HG03520 (cell line): ENCODE measurements at regions not wholly inside any gene's neighbourhood (a gene's known extent, or its start where the extent isn't known, plus 50 kb on each side); places are given as distances from the start of the nearest gene placed in this dataset.

Source experiments
- ATAC-seq: cut with Tn5 transposase; IDR thresholded peaks from one replicate; pipeline ENCODE4 v1.9.1; 2021; ENCODE audit warnings: mild to moderate bottlenecking, moderate library complexity; ENCODE audit not compliant: unreplicated experiment

DNA sequence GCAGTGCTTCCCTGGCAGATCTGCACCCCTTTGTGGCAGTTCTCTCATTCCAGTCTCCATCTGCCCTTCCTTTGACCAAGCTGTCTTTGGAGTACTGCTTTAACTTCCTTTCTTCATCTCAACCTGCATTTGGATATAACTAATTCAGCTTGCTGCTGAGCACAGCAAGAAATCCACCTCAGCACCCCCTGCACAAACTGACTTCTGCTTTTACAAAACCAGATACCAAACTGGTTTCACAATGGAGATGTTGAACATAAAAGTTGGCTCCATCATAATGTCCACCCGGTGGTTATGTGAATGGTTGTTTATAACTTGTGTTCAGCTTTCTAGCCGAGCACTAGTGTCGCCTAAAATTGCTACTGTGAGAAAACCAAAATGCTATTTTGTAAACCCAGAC is 341.1 kb upstream of the SEMA6D start:
- ATAC-seq, result no peak

DNA sequence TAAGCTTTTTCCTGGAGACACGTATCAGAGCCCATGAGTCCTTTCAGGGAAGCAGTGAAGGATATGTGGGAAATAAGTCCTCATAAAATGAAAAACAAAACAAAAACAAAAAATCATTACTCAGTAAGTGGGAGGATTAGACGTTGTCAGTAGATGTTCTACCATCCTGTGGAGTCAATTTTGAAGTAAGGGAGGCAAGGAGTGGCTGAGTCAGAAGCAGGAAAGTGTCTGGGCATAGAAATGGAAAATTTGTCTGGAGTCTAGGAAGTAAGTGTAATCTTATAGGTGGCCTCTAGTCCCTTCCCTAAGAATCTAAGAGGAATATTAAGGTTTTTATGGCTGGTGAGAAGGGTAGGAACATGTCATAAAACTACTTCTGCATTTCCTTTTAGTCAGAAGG is 339.8 kb upstream of the SEMA6D start:
- no peak for ATAC-seq

DNA sequence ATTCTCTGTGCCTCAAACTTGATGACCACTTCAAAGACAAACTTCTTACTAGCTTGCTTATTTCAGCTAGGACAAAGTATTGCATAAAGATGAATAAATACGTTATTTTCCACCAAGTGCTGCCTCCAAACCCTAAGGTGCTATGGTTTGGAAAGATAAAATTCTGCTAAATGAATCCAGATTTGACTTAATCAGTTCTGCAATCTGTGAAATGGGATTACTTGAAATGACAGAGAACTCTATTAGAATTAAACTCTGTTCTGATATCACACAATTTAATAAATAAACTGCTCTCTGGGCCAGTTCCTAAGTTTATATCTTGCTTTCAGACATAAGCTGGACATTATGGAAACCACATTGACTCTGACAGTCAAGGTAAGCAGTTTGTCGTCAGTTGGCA is 338.8 kb upstream of the SEMA6D start:
- ATAC-seq, result no peak

DNA sequence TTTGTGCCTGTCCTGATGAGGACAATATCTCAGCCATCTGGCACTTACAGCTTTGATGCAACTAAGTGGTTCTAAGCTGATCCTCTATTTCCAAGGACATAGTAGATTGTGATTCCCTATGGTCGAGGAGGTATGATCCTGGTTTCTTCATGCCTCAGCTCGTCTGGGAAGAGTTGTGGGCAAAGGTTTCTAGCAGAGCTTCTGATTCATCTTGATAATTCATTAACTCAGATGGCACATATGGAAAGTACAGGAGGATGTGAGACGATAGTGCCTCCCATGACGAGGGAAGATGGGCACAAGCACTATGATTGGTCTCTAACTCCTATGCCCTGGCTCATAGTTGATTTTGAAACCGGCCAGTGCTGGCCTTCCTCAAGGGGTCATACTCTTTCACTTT is 334.2 kb upstream of the SEMA6D start:
- ATAC-seq, result no peak

DNA sequence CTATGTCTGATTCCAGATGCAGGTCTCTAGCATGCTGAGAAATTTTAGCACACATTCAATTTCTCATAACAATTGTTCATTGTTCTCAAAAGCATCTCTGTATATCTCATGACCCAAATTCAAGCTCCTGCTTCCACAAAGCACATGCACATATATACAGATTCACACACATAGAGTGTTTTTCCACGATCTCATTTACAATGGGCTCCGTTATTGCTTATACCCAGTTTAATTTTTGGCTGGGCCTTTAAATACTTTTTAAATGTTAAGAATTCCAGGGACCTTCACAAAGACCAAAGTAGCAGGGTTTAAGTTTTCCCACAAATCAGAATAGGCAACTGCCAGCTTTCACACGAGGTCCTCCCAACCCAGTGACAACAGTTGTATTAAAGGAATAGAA is 333.5 kb upstream of the SEMA6D start:
- no peak for ATAC-seq

DNA sequence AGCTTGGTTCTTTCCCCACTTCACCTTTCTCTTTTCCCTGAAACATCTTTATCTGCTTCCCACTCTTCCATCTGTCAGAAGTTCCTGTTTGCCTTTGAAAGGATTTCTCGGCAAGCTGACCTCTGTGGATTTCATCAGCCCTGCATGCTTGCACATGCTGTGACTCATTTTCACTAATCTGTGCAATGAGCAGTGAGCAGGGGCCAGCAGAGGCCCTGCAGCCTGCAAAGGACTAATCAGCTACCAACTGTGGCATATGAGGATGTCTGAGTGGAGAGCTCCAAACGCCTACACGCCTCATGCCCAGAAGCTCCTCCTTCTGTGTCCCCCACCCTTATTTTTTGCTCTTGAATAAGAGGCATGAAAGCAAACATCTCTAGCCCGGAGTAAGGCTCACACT is 333.0 kb upstream of the SEMA6D start:
- no peak for ATAC-seq

DNA sequence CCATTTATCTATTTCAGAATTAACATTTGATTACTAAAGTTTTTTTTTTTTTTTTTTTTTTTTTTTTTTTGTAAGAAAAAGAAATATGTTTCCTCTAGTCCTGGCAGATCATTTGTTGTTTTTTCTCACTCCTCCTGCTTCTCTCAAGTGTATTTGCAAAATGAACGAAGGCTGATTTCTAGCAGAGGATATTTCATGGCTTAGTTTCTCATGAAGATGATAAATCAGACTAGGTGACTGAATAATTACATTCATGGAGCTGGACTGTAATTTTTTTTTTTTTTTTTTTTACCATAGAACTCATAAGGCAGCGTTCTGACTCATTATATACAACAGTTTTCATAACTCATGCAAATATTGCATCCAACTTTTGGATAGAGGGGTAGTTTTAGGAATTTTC is 332.5 kb upstream of the SEMA6D start:
- ATAC-seq, result no peak

DNA sequence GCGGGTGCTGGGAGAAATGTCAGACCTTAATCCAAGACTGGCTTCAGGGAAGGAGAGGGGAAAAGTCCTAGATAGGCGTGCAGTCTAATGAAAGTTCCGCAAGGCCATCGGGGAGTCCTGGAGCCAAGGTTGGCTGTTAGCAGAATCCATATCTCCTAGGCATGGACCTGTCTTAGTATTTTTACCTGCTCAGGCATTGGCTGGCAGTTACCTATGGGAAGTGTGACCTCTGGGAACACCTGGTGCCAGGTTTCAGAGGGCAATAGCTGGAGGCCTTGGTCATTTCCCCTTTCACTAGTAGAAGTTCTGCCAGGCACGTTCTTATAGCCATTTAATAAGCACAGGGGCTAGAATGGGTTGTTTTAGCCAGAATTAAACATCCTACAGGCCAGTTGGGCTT is 330.8 kb upstream of the SEMA6D start:
- no peak for ATAC-seq

DNA sequence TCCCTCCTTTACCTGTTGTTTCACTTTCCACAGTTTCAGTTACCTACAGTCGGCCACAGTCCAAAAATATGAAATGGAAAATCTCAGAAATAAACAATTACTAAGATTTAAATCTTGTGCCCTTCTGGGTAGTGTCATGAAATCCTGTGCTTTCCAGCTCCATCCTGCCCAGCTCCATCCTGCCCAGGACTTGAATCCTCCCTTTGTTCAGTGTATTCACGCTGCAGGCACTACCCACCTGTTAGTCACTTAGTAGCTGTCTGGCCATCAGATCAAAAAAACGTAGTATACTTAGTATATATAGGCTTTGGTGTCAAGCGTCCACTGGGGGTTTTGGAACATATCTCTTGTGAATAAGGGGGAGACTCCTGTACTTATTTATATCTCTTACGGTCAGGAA is 329.0 kb upstream of the SEMA6D start:
- no peak for ATAC-seq

DNA sequence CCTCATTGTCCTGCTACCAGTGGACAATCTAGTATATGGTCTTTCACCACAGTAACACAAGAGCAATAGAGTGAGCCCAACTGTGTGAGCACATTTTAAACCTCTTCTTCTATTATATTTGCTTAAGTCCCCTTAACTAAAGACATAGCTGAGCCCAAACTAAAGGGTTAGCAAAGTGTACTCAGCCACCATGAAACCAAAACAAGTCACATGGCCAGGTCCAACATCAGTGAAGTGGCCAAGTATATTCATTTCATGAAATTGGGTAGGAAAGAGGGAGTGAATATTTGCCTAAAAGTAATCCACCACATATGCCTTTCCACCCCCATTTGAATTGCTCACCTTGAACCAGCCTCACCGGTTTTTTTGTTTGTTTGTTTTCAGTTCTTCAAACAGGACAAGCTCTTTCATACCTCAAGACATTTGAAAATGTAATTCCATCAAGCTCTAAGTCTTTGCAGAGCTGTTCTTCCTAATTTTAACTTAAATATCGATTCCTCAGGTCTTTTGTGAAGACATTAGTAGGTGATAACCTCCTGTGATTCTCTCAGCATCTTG is 327.0 kb upstream of the SEMA6D start:
- no peak for ATAC-seq

DNA sequence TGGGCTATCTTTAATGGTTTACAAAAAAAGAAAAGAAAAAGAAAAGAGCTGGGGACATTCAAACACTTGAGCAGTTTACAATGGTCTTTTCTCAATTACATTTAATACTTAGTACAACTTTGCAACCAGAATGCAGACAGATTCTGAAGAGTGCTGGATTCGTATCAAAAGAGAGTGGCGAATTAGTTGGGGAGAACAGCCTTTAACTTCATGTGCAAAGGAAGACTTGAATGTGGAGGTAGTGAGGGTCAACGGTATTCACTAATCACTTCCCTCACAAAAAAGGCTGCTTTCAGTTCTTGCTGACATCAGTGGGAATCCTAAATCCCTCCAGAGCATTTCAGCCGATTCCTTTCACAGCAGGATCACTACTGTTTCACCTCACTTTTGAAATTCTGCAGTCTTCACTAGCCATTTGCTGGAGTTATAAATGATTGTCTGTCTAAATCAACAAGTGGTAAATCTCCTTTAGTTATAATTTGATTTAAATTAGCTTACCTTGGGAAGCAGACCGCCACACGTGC is 323.0 kb upstream of the SEMA6D start:
- no peak for ATAC-seq

DNA sequence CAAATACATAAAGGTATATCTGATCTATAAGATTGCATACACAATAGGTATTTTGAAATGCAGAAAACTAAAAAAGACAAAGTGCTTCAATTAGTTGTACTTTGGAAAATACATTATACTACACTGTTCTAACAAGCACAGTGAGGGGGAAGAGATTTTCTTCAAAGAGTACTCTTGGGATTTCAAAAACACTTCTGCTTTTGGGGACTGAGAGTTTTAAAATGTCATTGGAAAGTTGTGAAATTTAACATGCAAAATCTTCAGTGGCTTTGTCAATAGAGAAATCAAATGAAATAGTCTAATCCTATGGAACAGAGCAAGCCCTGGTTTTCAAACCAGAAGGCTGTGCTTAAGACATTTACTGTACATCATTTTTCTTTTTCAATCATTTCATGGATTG is 322.2 kb upstream of the SEMA6D start:
- ATAC-seq, result no peak

DNA sequence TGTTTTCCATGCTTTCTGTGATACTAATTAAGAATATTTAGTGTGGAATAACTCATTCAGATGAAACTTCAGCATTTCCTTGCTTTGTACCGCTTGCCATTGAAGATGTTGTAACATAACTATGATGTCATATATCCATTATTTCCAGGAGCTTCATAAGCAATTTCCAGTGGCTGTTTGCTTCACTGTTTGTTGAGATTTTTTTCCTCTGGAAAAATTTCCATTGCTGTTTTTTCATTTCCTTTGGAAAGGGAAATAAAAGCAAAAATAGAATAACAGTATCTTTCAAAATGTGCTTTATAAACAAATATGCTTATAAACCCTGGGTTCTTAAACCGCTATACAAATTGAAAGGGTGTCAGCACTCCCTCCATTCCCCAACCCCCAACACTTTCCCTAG is 319.6 kb upstream of the SEMA6D start:
- ATAC-seq, result no peak

DNA sequence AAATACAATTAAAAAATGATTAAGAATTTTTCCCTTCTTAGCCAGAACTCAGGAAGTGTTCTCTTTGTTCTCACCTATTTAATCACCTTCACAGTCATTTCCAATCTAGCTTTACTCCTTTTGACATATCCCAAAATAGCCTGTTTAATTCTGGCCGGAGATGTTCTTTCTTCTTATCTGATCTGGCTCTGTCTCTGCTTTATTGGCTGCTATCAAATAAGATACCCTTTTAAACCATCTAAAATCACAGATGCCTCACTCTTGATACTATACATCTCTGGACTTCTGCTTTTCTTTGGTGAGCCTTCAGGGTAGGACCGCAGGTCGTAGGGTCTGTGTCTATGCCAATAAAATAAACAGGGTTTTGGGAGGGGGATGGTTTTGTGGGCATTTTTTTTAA is 319.2 kb upstream of the SEMA6D start:
- ATAC-seq, result no peak

DNA sequence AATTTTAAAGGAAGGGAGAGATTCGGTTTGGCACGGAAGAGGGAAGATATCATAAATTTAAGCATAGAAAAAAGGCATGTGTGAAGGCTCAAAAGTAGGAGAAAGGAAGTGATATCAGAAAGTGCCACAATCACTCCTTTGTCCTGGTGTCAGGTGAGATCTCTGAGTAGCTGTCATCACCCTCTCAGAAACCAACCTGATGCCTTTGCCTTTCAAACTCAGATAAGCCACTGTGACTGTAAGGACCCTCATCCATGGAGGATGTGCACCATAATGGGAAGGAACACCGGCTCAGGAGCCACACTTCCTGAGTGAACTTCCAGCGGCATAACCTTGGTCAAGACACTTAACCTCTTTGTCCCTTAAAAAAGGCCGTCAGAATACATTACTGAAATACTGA is 318.7 kb upstream of the SEMA6D start:
- no peak for ATAC-seq

DNA sequence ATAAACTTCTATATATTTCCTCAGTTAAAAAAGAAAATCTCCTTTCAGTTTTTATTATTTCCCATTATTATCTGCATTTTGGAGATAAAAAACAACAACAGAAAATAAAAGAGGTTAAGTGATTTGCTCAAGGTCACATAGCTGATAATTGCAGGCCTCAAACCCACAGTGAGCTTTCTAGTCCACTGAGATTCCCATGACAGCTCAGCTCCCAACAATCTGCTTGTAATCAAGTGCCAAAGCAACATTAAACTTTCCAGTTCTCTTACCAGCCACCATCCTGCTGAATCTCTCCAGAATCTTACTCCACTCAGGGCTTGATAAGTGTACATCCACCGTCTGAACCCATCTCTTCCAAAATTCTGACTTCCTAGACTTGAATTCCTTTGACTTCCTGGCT is 318.2 kb upstream of the SEMA6D start:
- no peak for ATAC-seq

DNA sequence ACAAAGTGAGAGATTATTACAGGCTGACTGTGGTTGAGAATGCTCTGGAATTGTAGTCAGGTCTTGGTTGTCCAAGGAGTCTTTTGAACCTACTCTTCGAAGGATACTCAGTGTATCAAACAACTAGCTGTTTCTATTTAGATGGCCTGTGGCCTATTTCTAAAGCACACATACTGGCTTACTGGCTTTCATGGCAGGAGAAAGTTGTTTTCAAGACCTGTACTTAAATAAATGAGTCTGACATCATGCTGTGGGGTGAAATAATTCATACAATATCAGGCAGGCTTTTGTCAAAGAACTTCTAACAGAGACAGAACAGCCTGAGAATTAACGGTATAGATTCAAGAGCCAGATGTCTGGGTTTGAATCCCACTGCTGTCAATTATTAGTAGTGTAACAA is 316.7 kb upstream of the SEMA6D start:
- no peak for ATAC-seq

DNA sequence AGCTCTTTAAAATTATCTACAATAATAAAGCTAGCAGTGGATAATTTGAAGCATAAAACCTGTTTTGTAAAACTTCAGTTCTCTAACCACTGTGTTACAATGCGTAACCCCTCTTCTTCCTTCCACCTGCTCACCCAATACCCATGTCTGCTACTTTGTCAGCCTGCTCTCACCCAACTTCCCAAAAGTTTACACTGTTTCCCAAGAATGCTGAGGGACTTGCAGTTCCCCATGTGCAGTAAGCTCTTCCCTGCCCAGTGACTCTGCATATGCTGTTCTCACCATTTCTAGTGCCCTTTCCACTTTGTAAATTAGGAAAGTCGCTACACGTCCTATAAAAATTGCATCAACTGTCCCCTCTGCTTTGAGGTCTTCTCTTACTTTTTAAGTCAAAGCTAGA is 315.9 kb upstream of the SEMA6D start:
- ATAC-seq, result no peak

DNA sequence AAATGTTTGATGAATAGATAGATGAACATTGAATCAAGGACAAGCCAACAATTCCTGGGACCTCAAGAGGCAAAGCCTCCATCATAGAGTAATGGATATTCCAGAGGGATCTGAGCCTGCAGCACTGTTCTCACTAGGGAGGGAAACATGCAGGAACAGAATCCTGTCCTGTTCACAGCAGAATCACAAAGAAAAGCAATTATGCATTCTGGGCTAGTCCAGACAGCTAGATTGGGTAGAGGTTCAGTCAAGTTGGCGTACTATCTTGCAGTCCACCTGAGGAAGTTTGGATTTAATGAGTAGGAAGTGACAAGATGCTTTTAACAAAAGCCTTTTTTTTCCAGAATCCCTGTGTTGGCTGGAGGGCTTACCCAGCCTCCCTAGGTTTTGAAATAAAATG is 314.5 kb upstream of the SEMA6D start:
- ATAC-seq, result no peak

DNA sequence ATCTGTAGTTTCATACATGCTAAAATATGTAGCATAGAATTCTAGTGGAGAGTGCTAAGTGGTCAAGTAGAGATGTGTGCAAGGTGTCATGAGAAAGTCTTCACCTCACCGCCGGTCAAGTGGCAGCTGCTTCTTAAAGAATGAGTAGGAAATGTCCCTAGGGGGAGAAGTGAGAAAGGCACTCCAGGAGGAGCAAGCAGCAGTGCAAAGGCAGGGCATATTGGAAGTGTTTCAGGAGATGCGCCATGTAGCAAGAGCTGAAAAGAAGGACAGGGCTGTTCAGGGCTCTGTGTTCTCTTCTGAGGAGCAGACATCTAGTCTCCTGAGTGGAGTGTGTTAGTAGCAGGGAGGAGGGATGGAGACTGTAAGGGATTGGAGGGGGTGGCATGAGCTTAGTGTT is 312.4 kb upstream of the SEMA6D start:
- ATAC-seq, result no peak

DNA sequence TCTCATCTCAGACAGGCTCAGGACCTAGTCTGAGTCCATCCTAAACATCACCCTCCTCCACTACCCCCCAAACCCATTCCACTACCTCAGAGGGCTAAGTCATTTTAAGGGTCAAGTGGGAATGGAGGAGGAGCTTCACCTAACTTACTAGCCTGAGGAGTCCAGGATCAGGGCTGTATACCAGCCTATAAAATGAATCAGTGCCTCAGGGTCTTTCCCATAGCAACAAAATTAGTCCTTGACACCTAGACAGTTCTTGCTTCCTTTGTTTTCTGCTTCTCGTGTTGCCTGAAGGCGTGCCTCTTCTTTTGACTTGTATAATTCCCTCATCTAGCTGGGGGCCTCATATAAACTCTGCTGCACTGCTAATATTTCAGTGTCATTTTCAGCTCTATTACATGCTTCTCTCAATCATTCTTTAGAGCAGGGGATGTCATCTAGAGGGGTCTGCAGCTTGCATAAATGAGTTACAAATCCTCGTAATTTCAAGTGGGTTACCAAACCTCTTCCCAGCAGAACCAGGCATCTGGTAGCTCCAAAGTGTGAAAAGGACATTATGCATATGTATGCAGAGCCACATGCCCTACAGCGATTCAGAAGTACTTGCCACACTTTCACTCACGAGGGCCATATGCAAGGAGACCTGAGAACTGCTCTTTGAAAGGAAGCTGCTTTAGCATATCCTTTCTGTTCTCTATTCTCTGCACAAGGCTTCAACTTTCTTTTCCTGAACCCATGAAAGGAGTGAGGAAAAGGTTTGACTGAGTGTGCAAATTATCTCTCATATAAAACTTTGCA is 311.7 kb upstream of the SEMA6D start:
- ATAC-seq, result no peak

DNA sequence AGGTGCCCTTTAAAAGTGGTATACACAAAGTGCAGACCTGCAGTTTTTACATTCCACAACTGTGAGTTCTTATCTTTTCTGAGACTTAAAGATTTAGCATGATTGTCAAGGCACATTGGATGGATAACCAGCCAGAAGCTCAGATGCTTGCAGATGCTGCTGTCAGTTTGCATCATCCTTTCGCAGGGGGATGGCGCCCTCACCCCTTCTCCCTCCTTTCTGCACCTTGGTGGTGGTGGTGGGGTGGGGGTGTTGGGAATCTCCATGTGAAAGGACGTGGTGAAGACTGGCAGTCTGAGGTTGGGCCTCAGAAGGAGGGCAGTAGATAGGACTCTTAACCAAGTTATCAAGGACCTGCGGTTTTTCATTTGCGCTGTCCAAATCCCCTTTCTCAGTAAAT is 309.6 kb upstream of the SEMA6D start:
- no peak for ATAC-seq

DNA sequence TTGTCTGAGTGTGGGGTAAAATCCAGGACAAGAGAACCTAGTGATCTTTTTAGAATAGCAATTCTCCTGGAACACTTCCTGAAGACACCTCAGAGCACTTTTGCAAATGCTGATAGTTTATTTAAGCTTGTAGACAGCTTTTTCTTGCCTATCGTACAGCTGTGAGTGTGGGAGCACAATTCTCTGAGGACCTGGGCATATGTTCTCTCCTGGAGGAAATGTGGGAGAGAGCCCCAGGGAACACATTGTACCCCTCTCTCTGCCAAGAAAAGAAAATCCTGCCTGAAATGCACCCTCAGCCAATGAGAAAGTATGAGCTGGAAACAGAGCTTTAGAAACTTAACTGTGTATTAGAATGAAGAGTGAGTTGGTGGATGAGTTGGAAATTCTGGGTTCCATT is 308.3 kb upstream of the SEMA6D start:
- no peak for ATAC-seq
